CD4-positive, alpha-beta T cell treated with Interleukin-6 for 4 hours (primary cell): ENCODE measurements at regions not wholly inside any gene's neighbourhood (a gene's known extent, or its start where the extent isn't known, plus 50 kb on each side); places are given as distances from the start of the nearest gene placed in this dataset.
"Not testable (repeated sequence)": the region's sequence is repeated elsewhere in the genome, so short reads cannot be mapped to it uniquely, and the experiment has no call there.

Experiments used
- DNase-seq: peaks from one replicate; pipeline ENCODE4 v3.0.0-alpha.2; 2020; ENCODE audit warnings: mixed read lengths

DNA sequence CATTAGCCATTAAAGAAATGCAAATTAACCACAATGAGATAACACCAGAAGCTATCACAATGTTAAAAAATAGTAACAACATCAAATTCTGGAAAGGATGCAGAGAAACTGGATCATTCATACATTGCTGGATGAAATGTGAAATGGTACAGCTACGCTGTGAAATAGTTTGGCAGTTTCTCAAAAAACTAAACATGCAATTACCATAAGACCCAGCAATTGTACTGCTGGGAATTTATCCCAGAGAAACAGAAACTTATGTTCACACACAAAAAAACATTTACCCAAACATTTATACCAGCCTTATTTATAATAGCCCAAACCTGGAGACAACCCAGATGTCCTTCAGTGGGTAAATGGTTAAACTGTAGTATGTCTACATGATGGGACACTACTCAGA is 592.9 kb downstream of the ZNF608 start:
- DNase-seq = no peak

DNA sequence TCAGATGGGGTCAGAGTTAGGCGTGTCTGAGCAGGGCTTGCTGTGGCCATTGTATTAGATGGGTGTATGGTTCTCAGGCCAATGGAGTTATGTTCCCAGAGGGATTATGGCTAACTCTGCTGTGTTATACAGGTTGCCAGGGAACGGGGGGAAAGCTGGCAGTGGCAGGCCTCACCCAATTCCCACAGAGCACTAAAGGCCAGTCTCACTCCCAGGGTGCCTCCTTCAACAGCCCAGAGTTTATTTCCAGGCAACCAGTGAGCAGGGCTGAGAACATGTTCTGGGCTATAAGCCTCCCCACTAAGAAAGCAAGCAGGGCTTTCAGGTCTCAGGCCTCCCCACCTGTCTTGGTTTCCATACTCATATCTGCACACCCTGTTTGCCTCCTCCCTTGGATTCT is 597.9 kb downstream of the ZNF608 start:
- no peak for DNase-seq

DNA sequence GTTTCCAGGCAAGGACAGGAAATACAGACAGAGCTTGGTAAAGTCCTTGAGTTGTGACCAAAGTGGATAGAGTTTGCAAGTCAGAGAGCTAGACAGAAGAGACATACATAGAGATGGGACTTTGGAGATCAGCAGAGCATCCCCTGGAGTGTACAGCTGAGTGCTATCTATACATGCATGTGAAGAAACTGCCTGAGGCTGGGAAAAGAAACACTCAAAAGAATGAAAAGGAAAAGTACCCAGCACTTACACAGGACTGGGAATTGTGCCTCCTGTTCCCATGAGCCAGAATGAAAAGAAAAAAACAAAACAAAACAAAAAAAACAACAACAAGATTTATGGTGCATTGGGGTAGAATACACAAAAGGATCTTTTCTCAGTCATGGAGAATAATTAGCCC is 606.4 kb downstream of the ZNF608 start:
- DNase-seq = no peak

DNA sequence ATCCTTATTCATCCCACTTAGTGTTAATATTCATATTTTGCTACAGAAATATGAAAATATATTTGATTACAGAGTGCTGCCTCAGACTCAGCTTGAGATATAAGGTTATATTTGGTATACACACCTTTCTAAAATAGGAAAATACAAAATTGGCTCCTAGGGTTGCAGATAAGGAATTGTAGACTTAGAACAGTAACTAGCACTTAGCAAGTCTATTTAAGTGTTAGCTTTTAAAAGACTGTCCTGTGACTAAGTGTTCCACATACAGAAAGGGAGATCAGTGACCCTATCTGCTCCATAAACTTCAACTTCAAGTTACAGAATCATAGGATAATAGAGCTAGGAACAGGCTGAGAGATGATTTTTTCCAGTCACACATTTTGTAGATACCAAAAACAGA is 607.0 kb downstream of the ZNF608 start:
- no peak for DNase-seq

DNA sequence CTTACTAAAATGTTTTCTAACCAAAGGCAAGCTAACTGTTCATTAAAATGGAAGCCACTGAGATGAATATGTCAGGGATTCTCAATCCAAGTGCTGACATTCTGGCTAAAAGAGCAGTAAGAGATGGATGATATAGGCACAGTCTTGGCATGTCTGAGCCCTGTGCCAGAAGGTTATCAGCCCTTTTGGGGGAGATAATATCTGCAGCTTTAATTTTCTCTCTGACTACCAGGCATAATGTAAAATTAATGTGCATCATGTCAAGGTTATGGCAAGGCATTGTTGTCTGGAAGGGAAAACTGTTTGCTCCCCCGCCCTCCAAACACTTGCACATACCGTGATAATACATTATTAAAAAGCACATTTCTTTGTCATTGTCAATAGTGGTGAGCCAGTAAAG is 609.8 kb downstream of the ZNF608 start:
- DNase-seq = no peak

DNA sequence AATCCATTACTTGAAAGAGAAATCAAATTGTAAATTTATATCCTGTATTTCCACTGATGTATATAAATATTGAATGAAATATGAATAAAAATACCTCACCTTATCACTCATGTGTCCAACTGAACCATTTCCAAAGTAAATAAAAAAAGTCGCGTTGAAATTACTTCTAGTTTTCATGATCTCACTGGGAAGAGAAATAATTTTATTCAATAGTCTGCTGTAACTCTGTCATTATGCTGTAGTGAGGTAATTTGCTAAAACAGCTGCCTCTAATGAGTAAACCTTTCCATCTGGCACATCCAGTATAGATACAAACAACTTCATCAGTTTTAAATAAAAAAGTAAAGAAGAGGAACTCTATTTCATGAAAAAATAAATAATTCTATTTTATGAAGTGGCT is 611.5 kb downstream of the ZNF608 start:
- no peak for DNase-seq

DNA sequence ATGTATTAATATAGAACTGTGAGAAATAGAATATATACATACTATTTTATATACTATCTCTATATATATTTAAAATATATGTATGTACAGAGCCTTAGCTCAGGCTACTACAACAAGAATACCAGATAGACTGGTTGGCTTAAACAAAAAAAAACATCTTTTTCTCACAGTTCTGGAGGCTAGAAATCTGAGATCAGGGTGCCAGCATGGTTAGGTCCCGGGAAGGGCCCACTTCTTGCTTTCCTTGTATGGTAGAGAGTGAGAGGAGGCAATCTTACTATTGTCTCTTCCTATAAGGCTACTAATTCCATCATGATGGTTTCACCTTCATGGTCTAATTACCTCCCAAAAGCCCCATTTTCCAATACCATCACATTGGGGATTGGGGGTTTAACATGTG is 613.0 kb downstream of the ZNF608 start:
- DNase-seq = no peak

DNA sequence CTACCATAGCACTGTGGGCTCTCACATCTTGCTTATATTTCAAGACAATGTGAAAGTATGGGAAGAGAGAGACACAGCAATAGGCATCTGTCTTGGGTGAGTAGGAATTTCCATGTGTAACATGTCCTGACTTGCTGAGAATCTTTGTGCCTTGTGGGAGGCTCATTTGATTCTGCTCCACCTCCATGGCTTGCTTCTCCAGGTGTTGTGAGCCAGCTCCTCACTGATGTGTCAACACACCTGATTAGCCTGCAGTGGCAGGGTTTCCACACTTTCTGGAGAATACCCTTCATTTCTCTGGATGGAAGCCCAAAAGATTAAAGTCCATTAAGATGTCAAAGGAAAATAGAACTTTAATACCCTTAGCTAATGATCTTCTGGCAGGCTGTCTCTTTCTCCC is 613.6 kb downstream of the ZNF608 start:
- DNase-seq = no peak

DNA sequence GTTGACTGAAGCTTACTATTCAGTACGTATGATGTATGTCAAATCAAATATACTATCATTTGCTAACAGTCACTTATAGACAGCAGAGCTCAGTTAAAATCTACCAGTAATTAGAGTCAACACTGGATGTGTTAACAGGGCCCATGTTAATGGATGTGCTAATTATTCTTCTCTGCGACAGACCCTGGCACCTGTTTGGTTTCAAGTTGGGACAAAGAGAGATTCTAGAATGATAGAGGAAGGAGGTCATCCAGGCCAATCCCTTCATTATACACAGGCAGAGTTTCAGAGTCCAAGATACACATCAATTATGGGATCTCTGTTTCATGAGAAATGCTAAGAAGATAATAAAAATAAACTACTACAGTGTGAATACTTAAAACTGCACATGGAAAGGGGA is 615.0 kb downstream of the ZNF608 start:
- DNase-seq = no peak

DNA sequence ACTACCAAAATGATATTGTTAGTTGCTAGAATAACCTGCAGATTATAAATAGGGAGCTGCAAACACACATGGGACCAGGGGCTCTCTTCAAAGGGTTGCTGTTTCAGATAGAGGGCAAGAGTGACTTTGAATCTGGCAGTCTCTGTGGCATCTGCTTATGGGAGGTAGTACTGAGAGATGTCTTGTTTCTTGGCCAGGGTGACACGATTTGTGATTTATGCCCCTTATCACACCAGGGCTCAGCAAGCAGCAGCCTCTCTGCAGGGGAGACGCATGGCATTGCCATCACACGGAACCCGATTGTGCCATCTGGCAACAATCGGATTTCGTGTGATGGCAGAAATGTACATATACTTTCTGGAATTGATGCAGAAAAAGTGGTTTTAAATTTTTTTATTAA is 615.6 kb downstream of the ZNF608 start:
- DNase-seq = no peak

DNA sequence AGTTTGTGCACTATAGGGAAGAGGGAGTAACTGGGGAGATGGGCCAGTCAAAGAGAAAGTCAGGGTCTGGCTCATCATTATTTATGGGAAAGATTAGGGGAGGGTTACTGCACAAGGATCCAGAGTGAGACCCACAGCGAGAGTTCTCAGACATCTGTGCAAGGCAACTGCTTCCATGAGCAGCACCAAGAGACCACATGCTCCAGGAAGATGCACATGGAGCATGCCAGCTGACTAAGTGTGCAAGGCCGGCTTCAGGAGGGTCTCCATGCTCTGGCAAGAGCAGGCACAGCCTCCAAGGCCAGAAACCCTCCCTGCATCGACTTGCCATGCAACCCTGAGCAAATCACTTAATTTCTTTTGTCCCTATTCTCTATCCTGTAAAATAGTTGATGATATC is 616.9 kb downstream of the CSNK1G3 start:
- DNase-seq = no peak

DNA sequence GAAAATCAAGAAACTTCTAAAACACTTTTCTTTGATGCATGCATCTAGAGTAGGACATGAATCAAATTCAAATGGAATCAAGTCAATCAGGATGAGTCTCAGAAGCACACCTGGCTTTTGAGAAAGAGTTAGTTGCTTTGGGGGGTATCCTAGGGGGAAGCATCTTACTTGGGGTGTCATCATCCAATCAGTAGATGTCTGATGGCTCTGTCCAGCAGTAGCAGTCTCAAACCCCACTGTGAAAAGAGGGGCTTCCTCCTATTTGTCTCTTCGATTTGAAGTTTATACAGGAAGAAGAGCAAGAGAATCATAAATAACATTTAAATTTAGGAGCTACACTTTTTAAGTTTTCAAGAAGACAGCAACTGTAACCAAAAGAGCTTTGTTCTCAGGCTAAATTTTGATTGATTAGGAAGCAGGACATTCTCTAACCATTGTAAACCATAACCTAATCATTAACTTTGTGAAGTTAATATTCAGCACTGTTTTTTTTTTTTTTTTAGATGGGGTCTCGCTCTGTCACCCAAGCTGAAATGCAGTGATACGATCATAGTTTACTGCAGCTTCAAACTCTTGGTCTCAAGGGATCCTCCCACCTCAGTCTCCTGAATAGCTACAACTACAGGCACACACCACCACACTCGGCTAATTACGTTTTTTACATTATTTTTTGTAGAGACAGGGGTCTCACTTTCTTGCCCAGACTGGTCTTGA is 614.7 kb downstream of the CSNK1G3 start:
- no peak for DNase-seq

DNA sequence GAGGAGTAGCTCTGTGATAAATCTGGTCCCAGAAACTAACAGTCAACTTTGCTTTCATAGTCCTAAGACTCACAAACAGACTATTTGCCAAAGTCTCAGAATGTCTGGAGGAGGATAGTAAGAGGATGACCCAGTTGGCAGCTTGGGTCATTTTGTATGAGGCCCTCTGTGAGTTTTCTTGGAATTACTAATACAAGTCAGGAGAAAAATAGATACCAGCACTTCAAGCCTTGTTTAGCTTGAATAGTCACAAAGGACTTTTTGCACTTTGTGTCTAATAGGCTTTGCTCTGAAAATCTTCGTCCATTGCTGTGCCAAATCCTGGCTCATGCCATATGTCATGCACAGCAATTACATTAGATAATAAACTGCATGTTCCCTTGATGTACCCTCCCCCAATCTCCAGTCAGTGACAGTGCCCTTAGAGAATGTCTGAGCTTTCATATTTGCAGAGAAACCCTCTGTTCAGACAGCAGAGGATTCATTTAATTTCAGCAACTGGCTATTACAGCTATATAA is 612.8 kb downstream of the CSNK1G3 start:
- DNase-seq = no peak

DNA sequence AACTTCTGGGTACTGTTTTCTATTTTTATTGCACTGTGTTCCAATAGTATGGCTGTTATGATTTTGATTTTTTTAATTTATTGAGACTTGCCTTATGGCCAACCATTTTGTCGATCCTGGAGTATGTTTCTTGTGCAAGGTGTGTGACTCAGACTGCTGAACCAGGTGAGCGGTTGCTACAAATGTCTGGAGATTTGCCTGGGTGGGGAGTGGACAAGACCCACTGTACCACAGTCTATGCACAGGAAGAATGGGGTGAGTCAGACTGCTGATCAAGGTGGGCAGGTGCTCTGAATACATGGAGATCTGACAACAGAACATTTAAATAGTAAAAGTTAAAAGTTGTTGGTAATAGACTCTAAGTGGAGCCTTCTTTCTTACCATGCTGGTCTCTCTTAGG is 609.2 kb downstream of the CSNK1G3 start:
- no peak for DNase-seq

DNA sequence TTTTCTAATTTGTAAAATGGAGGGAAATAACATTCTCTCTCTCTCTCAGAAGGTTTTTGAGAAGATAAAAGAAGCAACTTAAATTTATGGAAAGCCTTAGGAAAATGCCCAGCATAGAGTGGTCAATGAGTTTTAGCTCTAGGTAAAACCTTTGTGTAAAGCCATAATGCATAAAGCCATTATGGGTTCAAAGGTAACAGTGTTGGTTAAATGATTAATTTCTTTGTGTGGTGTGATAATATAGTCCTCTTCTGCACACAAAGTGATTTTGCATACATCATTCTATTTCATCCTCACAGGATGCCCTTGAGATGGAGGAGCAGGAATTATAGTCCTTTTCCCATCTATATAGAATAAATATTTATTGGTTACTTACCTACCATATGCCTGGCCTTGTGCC is 602.9 kb downstream of the CSNK1G3 start:
- no peak for DNase-seq

DNA sequence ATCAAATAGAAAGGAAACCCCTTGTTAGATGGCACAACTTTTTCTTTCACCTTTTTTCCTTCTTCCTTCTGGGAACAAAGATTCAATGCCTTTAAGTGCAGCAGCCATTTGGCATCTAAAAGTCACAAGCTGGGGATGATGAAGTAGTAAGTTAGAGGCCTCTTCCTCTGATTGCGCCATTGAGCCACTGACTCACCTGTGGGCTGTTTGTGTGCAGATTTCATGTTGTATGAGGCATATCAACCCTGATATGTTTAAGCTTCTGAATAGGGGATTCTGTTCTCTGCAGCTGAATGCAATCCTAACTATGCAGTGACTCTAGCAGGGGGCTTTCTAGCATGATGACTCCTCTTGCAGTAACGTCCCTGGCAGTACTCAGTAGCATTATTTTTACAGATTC is 599.9 kb downstream of the CSNK1G3 start:
- DNase-seq = no peak

DNA sequence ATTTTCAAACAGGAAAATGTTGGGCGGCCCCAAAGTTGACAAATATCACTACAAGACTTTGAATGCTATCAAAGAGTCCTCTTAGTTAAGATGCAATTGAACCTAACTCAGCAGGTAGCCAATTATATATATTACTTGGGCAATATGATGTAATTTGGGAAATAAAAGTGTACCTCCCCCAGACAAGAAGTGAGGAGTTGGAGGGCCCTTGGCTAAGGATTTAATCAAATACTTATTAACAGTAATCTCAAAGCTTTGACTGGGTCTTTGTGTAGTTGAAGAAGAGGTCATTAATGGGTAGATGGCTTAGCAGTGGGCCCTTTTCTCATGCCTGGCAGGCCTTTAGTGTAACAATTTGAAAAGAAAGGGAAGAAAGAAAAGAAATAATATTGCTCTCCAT is 599.0 kb downstream of the CSNK1G3 start:
- no peak for DNase-seq

DNA sequence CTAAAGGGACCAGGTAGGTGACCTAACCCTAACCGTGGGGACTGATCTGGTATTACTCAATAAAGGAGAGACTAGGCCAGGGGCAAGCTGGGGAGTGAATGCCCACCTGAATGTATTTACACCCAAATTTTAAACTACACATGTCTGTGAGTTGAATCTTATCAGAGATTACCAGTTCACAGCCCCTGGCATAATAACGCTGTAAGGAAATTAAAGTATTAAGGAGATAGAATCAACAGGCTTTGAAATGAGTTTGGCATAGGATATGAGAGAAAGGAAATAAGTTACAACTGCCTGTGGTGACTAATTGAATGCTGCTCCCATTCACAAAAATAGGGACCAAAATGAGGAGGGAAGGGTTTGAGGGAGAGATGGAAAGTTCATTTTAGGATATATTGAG is 593.3 kb downstream of the CSNK1G3 start:
- no peak for DNase-seq

DNA sequence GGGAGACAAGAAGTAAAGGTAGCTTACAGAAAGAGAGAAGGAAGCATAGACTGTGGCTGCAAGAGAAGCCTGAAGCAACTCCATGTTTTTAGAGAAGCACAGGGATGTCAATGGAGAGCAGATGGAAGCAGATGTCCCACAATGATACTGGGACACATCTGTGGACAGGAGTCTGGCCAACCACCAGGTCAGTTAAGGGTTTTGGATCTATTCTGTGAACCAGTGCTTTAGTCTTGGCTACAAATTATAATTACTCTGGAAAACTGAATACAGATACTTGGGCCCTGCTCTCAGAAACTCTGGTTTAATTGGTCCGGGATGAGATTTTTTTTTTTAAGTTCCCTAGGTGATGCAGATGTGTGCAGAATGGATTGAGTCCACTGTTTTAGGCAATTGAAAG is 592.8 kb downstream of the CSNK1G3 start:
- no peak for DNase-seq

DNA sequence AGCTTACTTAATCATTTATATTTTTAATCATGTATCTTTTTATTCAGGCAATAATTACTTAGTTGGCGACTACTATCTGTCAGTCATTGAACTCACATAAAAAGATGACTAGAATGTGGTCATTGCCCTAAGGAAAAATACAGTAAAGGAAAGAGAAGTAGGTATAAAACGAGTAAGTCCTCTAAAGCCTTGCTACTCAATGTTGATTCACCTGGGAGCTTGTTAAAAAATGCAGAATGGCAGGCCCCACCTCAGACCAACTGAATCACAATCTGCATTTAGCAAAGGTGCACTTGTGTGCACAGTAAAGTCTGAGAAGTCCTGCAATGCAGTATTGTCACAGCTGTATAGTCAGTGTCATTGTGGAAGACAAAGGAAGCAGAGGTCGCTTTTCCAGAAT is 592.4 kb downstream of the CSNK1G3 start:
- DNase-seq = no peak

DNA sequence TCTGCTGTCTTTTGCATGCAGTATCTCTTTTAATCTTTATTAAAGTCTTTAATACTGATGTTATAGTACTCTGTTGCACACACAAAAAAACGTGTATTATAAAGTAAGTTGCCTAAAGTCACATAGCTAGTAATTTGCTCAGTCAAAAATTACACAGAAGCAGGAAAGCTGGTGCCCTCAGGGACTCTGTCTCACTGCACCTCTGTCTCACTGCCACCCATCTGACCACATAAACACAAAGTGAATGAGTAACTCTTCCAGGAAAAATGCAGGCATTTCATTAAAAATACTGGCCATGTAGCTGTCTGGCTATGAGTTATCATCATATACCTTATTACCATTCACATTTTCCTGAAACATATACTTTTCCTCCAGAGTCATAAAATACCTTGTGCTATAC is 591.7 kb downstream of the CSNK1G3 start:
- no peak for DNase-seq

DNA sequence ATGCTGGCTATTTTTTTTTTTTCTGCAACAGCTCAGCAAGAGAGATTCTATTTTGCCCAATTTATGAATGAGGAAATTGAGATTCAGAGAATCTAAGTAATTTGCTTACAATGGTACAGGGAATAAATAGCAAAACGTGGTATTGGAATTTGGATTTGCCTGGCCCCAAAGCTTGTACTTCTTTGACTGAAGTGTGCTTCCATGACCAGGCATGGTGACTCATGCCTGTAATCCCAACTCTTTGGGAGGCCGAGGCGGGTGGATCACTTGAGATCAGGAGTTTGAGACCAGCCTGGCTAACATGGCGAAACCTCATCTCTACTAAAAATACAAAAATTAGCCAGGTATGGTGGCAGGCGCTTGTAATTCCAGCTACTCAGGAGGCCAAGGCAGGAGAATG is 591.1 kb downstream of the CSNK1G3 start:
- DNase-seq = not testable (repeated sequence)

DNA sequence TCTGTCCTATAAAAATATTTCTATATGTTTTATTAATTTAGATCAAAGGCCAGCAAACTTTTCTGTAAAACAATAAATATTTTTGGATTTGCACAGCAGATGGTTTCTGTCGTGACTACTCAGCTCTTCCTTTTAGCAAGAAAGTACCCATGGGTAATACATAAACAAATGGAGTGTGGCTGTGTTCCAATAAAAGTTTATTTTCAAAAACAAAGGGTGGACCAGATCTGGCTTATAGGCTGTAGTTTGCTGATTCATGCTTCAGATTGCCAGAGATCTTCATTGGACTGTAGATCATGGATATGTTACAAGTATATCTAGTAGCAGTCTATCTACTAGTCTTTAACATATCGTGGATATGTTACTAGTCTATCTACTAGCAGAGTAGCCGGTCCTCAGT is 590.5 kb downstream of the CSNK1G3 start:
- no peak for DNase-seq

DNA sequence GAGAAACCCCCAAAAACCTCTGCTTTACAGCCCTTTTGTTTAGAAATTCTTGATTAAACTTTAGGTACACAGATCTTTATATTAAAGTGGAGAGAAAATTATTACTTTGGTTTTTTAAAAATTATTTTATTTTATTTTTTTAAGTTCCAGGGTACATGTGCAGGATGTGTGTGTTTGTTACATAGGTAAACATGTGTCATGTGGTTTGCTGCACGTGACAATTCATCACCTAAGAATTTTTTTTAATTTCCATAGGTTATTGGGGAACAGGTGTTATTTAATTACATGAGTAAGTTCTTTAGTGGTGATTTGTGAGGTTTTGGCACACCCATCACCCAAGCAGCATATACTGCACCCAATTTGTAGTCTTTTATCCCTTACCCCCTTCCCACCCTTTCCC is 581.7 kb downstream of the CSNK1G3 start:
- DNase-seq = no peak

DNA sequence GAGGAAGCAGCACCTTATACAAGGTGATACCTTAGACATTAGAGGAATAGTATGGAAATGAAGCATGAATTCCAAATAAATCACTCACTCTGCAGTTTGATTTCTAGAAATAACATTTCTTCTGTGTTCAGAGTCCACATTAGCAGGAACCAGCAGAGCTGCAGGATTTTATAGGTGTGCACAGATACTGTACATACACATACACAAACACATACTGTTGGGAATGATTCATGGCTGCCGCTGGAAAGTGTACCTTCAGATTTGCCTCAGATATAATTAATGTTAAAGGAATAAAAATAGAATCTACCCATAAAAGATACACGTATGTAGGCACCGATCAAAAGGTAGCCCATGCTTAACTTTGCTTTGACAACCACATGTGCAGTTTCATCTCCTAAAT is 578.1 kb downstream of the CSNK1G3 start:
- DNase-seq = no peak
